GM12878 (cell line): ENCODE measurements at regions not wholly inside any gene's neighbourhood (a gene's known extent, or its start where the extent isn't known, plus 50 kb on each side); places are given as distances from the start of the nearest gene placed in this dataset.
"Not testable (repeated sequence)": the region's sequence is repeated elsewhere in the genome, so short reads cannot be mapped to it uniquely, and the experiment has no call there.

Experiments used
- POLR2A ChIP-seq: IDR thresholded peaks from 2 replicates; pipeline ENCODE4 v1.6.1; 2011; ENCODE audit warnings: low read depth, mild to moderate bottlenecking, low read length
- RCOR1 ChIP-seq: conservative IDR thresholded peaks from 2 replicates; pipeline ENCODE4 v1.6.1; 2012; ENCODE audit warnings: low read depth, low read length, improper control_type of control experiment
- SREBF2 ChIP-seq: IDR thresholded peaks from 2 replicates; pipeline ENCODE4 v1.6.1; 2012; ENCODE audit warnings: mild to moderate bottlenecking, low read length
- TCF7 ChIP-seq: IDR thresholded peaks from 2 replicates; pipeline ENCODE4 v1.6.1; 2014; ENCODE audit warnings: antibody characterized with exemption, borderline replicate concordance

- not testable (repeated sequence) for TF ChIP-seq TCF7, SREBF2, POLR2A, RCOR1
These were observed 125.0 kb downstream of the PRL start for GRCh38 chr6:22171885-22172284.
